GM12872 (cell line): ENCODE measurements at regions not wholly inside any gene's neighbourhood (a gene's known extent, or its start where the extent isn't known, plus 50 kb on each side); places are given as distances from the start of the nearest gene placed in this dataset.

Source experiments
- CTCF ChIP-seq: IDR thresholded peaks from 3 replicates; pipeline ENCODE4 v1.5.1; 2011; ENCODE audit warnings: low read depth, mild to moderate bottlenecking, low read length, moderate library complexity; ENCODE audit not compliant: insufficient read depth

GRCh38 chr10:88036126-88036525 is 172.7 kb downstream of the PTEN start:
- TF ChIP-seq CTCF = no peak

- TF ChIP-seq CTCF = no peak
Measured at GRCh38 chr10:88037623-88038022, 174.2 kb downstream of the PTEN start.

- TF ChIP-seq CTCF = no peak
Measured at GRCh38 chr10:88038268-88038667, 174.8 kb downstream of the PTEN start.

- no peak for TF ChIP-seq CTCF
Measured at GRCh38 chr10:88039496-88040200, 176.2 kb downstream of the PTEN start.

- TF ChIP-seq CTCF = no peak
Measured at GRCh38 chr10:88041243-88042159, 178.1 kb downstream of the PTEN start.

GRCh38 chr10:88042160-88043100 is 179.0 kb downstream of the PTEN start:
- TF ChIP-seq CTCF = no peak
